ENCODE measurements at regions not wholly inside any gene's neighbourhood (a gene's known extent, or its start where the extent isn't known, plus 50 kb on each side); places are given as distances from the start of the nearest gene placed in this dataset.

DNA sequence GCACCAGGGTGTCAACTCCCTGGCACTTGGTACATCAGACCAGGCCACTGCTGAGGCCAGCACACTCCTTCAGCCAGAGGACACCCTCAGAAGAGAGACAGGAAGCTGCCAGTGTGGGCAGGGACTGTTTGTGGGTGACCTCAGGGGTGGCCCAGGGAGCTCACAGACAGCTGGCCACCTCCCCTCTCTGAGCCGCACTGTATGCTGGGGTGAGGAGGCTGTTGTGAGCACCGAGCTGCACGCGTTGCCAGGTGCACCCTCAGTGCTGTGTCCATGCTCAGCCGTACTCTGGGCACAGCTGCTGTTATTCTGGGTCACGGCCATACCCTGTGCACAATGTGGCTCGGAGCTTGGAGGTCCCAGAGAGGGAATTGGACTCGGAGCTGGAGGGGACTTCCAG is 61.5 kb upstream of the NANOS1 start:
- TF ChIP-seq, protein P1, sequence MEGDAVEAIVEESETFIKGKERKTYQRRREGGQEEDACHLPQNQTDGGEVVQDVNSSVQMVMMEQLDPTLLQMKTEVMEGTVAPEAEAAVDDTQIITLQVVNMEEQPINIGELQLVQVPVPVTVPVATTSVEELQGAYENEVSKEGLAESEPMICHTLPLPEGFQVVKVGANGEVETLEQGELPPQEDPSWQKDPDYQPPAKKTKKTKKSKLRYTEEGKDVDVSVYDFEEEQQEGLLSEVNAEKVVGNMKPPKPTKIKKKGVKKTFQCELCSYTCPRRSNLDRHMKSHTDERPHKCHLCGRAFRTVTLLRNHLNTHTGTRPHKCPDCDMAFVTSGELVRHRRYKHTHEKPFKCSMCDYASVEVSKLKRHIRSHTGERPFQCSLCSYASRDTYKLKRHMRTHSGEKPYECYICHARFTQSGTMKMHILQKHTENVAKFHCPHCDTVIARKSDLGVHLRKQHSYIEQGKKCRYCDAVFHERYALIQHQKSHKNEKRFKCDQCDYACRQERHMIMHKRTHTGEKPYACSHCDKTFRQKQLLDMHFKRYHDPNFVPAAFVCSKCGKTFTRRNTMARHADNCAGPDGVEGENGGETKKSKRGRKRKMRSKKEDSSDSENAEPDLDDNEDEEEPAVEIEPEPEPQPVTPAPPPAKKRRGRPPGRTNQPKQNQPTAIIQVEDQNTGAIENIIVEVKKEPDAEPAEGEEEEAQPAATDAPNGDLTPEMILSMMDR (IDR thresholded peaks at IDR 0.05; ENCODE audit: low read depth, low read length, missing input control) = no peak
- TF ChIP-seq YY1 (IDR thresholded peaks at IDR 0.05) (no peak), EGR1 (IDR thresholded peaks at IDR 0.05; ENCODE audit: low read depth in 2 of 2) (no peak), RAD21 (IDR thresholded peaks at IDR 0.05) (no peak), TAF1 (conservative IDR thresholded peaks at IDR 0.05) (no peak), SP1 (IDR thresholded peaks at IDR 0.05) (no peak), JUND (IDR thresholded peaks at IDR 0.05) (no peak), NR2F2 (IDR thresholded peaks at IDR 0.05) (no peak), GABPA (IDR thresholded peaks at IDR 0.05 in 1 of 2, conservative IDR thresholded peaks at IDR 0.05 in 1 of 2) (no peak)
- TF ChIP-seq, protein P2, sequence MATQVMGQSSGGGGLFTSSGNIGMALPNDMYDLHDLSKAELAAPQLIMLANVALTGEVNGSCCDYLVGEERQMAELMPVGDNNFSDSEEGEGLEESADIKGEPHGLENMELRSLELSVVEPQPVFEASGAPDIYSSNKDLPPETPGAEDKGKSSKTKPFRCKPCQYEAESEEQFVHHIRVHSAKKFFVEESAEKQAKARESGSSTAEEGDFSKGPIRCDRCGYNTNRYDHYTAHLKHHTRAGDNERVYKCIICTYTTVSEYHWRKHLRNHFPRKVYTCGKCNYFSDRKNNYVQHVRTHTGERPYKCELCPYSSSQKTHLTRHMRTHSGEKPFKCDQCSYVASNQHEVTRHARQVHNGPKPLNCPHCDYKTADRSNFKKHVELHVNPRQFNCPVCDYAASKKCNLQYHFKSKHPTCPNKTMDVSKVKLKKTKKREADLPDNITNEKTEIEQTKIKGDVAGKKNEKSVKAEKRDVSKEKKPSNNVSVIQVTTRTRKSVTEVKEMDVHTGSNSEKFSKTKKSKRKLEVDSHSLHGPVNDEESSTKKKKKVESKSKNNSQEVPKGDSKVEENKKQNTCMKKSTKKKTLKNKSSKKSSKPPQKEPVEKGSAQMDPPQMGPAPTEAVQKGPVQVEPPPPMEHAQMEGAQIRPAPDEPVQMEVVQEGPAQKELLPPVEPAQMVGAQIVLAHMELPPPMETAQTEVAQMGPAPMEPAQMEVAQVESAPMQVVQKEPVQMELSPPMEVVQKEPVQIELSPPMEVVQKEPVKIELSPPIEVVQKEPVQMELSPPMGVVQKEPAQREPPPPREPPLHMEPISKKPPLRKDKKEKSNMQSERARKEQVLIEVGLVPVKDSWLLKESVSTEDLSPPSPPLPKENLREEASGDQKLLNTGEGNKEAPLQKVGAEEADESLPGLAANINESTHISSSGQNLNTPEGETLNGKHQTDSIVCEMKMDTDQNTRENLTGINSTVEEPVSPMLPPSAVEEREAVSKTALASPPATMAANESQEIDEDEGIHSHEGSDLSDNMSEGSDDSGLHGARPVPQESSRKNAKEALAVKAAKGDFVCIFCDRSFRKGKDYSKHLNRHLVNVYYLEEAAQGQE (IDR thresholded peaks at IDR 0.05) = no peak
- TF ChIP-seq, protein P3, sequence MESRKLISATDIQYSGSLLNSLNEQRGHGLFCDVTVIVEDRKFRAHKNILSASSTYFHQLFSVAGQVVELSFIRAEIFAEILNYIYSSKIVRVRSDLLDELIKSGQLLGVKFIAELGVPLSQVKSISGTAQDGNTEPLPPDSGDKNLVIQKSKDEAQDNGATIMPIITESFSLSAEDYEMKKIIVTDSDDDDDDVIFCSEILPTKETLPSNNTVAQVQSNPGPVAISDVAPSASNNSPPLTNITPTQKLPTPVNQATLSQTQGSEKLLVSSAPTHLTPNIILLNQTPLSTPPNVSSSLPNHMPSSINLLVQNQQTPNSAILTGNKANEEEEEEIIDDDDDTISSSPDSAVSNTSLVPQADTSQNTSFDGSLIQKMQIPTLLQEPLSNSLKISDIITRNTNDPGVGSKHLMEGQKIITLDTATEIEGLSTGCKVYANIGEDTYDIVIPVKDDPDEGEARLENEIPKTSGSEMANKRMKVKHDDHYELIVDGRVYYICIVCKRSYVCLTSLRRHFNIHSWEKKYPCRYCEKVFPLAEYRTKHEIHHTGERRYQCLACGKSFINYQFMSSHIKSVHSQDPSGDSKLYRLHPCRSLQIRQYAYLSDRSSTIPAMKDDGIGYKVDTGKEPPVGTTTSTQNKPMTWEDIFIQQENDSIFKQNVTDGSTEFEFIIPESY (IDR thresholded peaks at IDR 0.05) = no peak
- TF ChIP-seq, protein P4, sequence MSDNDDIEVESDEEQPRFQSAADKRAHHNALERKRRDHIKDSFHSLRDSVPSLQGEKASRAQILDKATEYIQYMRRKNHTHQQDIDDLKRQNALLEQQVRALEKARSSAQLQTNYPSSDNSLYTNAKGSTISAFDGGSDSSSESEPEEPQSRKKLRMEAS (IDR thresholded peaks at IDR 0.05) = no peak
- TF ChIP-seq, protein P5, sequence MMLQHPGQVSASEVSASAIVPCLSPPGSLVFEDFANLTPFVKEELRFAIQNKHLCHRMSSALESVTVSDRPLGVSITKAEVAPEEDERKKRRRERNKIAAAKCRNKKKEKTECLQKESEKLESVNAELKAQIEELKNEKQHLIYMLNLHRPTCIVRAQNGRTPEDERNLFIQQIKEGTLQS (IDR thresholded peaks at IDR 0.05) = no peak
